Left colon (tissue), 2 donors: ENCODE measurements at regions not wholly inside any gene's neighbourhood (a gene's known extent, or its start where the extent isn't known, plus 50 kb on each side); places are given as distances from the start of the nearest gene placed in this dataset.

ENCODE experiments used
- ATAC-seq: fragments of 200-7000 bp; cut with Tn5 transposase; one replicate; pipeline ENCODE4 v1.9.1; 2020; ENCODE audit warnings: mild to moderate bottlenecking, moderate library complexity
- DNase-seq, 2 donors: peaks; one replicate each; pipeline ENCODE4 v3.0.0-alpha.2; 2020
- intact Hi-C, 2 donors: fragments of 100-400 bp; cut with DNase I in 1 of 2; cut with micrococcal nuclease in 1 of 2; formaldehyde crosslinking; loops; one replicate each; pipeline versions ENCODE4 v1.11.2 to v1.14.0; 2022; cut with DNase I, micrococcal nuclease
- donor health status: DM: no; HTN: no; CAD: no.
- donor health status: DM: yes; HTN: yes; CAD: no.

- DNase-seq (no peak), ATAC-seq (no peak)
- intact Hi-C loops, result no loop called here
Observed at GRCh38 chr2:15840148-15840547, 100.2 kb upstream of the MYCN start.

- ATAC-seq (no peak), DNase-seq (no peak)
- intact Hi-C loops, result no loop called here
Observed at GRCh38 chr2:15840969-15841368, 99.4 kb upstream of the MYCN start.

- no peak for DNase-seq
- no peak for ATAC-seq
- intact Hi-C loops, result no loop called here
Observed at GRCh38 chr2:15841776-15842560, 98.4 kb upstream of the MYCN start.

- no peak for ATAC-seq
- intact Hi-C loops, result no loop called here
Observed at GRCh38 chr2:15842758-15843666, 97.3 kb upstream of the MYCN start.

GRCh38 chr2:15844211-15844801 is 96.0 kb upstream of the MYCN start:
- ATAC-seq, result no peak
- intact Hi-C loops, result no loop called here
- no peak for DNase-seq

More at GRCh38 chr2:15842758-15843666, 97.3 kb upstream of the MYCN start:
- DNase-seq, result no peak

GRCh38 chr2:15845294-15845693 is 95.1 kb upstream of the MYCN start:
- DNase-seq (no peak), ATAC-seq (no peak)
- intact Hi-C loops, result no loop called here

- DNase-seq (no peak), ATAC-seq (no peak)
- intact Hi-C loops, result no loop called here
Observed at GRCh38 chr2:15845737-15846405, 94.5 kb upstream of the MYCN start.

- intact Hi-C loops, result no loop called here
- DNase-seq, result no peak
- ATAC-seq, result no peak
Observed at GRCh38 chr2:15846626-15847025, 93.7 kb upstream of the MYCN start.

GRCh38 chr2:15850534-15850933 is 89.8 kb upstream of the MYCN start:
- intact Hi-C loops, result no loop called here
- no peak for ATAC-seq

GRCh38 chr2:15851076-15851693 is 89.2 kb upstream of the MYCN start:
- ATAC-seq (no peak), DNase-seq (no peak)
- intact Hi-C loops, result no loop called here

More at GRCh38 chr2:15850534-15850933, 89.8 kb upstream of the MYCN start:
- DNase-seq, result no peak

- ATAC-seq, result no peak
Observed at GRCh38 chr2:15852811-15853210, 87.5 kb upstream of the MYCN start.

GRCh38 chr2:15853903-15854302 is 86.4 kb upstream of the MYCN start:
- no peak for DNase-seq
- intact Hi-C loops, result no loop called here
- ATAC-seq, result no peak

More at GRCh38 chr2:15852811-15853210, 87.5 kb upstream of the MYCN start:
- no peak for DNase-seq
- intact Hi-C loops, result no loop called here

- DNase-seq, result no peak
- ATAC-seq, result no peak
- intact Hi-C loops, result no loop called here
Observed at GRCh38 chr2:15855766-15856260, 84.5 kb upstream of the MYCN start.

GRCh38 chr2:15856318-15856717 is 84.0 kb upstream of the MYCN start:
- no peak for ATAC-seq
- DNase-seq, result no peak
- intact Hi-C loops, result no loop called here

- intact Hi-C loops, result no loop called here
- DNase-seq, result no peak
- no peak for ATAC-seq
Observed at GRCh38 chr2:15858466-15858865, 81.9 kb upstream of the MYCN start.

GRCh38 chr2:15860051-15860663 is 80.2 kb upstream of the MYCN start:
- DNase-seq (no peak), ATAC-seq (no peak)
- intact Hi-C loops, result no loop called here

- intact Hi-C loops, result no loop called here
- ATAC-seq, result no peak
- no peak for DNase-seq
Observed at GRCh38 chr2:15860760-15861159, 79.6 kb upstream of the MYCN start.

- intact Hi-C loops, result no loop called here
- DNase-seq, result no peak
- no peak for ATAC-seq
Observed at GRCh38 chr2:15861172-15861822, 79.1 kb upstream of the MYCN start.
